HCT116 (cell line): ENCODE measurements at regions not wholly inside any gene's neighbourhood (a gene's known extent, or its start where the extent isn't known, plus 50 kb on each side); places are given as distances from the start of the nearest gene placed in this dataset.

Experiments used
- ATAC-seq: fragments of 200-7000 bp; cut with Tn5 transposase; 2 replicates; pipeline ENCODE4 v1.9.1; 2020; ENCODE audit warnings: mild to moderate bottlenecking, moderate library complexity
- BruUV-seq: library from RNA; stranded (reverse); fragments of 400-500 nt; replicated peaks from 2 replicates; lab custom pipeline; 2021; lab: Mats Ljungman, UMichigan
- CTCF ChIA-PET: fragments of 300-600 bp; sonication (Branson Sonifier 250); formaldehyde crosslinking; loops from one replicate; lab custom pipeline; 2021; ENCODE audit warnings: antibody characterized with exemption; lab: Charles Lee
- POLR2A ChIA-PET: fragments of 300-600, 350-600 bp; sonication (Branson Sonifier 250); formaldehyde crosslinking; loops from one replicate; lab custom pipeline; 2021; ENCODE audit warnings: antibody characterized with exemption; lab: Charles Lee
- RAD21 ChIA-PET, 2 experiments: fragments of 300-600 bp; sonication (Branson Sonifier 250); formaldehyde crosslinking; loops; one replicate each; lab custom pipeline; 2023; ENCODE audit warnings: low total read pairs in 2 of 2; ENCODE audit not compliant: uncharacterized antibody in 2 of 2, unreplicated experiment in 2 of 2, low non-redundant PET in 1 of 2; lab: Charles Lee
- DNase-seq: peaks from one replicate; pipeline ENCODE4 v3.0.0-alpha.2; 2010; ENCODE audit warnings: low read depth, low spot score
- H2AFZ ChIP-seq: fragments of 200-600 bp; shearing (Covaris generic), sonication (generic); 2 replicates; pipeline ENCODE4 v1.6.1; 2017; ENCODE audit warnings: low read depth, mixed run types, mixed read lengths, antibody characterized with exemption, low read length; ENCODE audit not compliant: poor library complexity, severe bottlenecking
- H3K27ac ChIP-seq: 2 replicates; pipeline ENCODE4 v1.5.1; 2012; ENCODE audit warnings: low read depth, low read length
- H3K27me3 ChIP-seq: fragments of 200-600 bp; sonication (generic); 2 replicates; pipeline ENCODE4 v1.6.1; 2016; ENCODE audit warnings: mixed run types, low read length, mixed read lengths; ENCODE audit not compliant: insufficient read depth
- H3K36me3 ChIP-seq, 2 experiments: fragments of 200-500 bp in 1 of 2; fragments of 200-600 bp in 1 of 2; sonication (Bioruptor generic) in 1 of 2; sonication (generic) in 1 of 2; 2 replicates each; pipeline versions ENCODE4 v1.5.1 to v1.6.1; 2014 to 2016; ENCODE audit warnings: low read length in 2 of 2, inconsistent platforms in 1 of 2, mixed read lengths in 1 of 2, mixed run types in 1 of 2; ENCODE audit not compliant: insufficient read depth in 2 of 2, control insufficient read depth in 1 of 2
- H3K4me1 ChIP-seq, 2 experiments: fragments of 200-600 bp in 1 of 2; sonication (generic) in 1 of 2; 2 replicates each; pipeline versions ENCODE4 v1.5.1 to v1.6.1; 2012 to 2017; ENCODE audit warnings: low read length in 2 of 2, inconsistent platforms in 1 of 2, mild to moderate bottlenecking in 1 of 2, mixed read lengths in 1 of 2, mixed run types in 1 of 2, moderate library complexity in 1 of 2; ENCODE audit not compliant: insufficient read depth in 2 of 2, control insufficient read depth in 1 of 2
- H3K4me2 ChIP-seq: fragments of 200-600 bp; sonication (generic); 2 replicates; pipeline ENCODE4 v1.6.1; 2017; ENCODE audit warnings: mixed run types, low read length, mixed read lengths
- H3K4me3 ChIP-seq, 2 experiments: fragments of 200-600 bp in 1 of 2; sonication (generic) in 1 of 2; replicated peaks in 1 of 2; 2 replicates each; pipeline ENCODE4 v1.5.1; 2011 to 2016; ENCODE audit warnings: low read length in 2 of 2, control low read depth in 1 of 2, low read depth in 1 of 2, mild to moderate bottlenecking in 1 of 2, mixed read lengths in 1 of 2, mixed run types in 1 of 2
- H3K79me2 ChIP-seq: fragments of 200-600 bp; sonication (generic); 2 replicates; pipeline ENCODE4 v1.6.1; 2017; ENCODE audit warnings: mild to moderate bottlenecking, mixed run types, low read length, moderate library complexity, mixed read lengths; ENCODE audit not compliant: insufficient read depth
- H3K9ac ChIP-seq: fragments of 200-600 bp; sonication (generic); 2 replicates; pipeline ENCODE4 v1.6.1; 2016; ENCODE audit warnings: low read length, mixed read lengths
- H3K9me2 ChIP-seq: fragments of 200-600 bp; sonication (generic), shearing (Covaris generic); 2 replicates; pipeline ENCODE4 v1.6.1; 2017; ENCODE audit warnings: mixed run types, mild to moderate bottlenecking, moderate library complexity; ENCODE audit not compliant: insufficient read depth
- H3K9me3 ChIP-seq, 2 experiments: fragments of 200-500 bp in 1 of 2; fragments of 200-600 bp in 1 of 2; sonication (Bioruptor generic) in 1 of 2; sonication (generic) in 1 of 2; 2 replicates each; pipeline ENCODE4 v1.6.1; 2014 to 2017; ENCODE audit warnings: low read length in 2 of 2, mixed read lengths in 2 of 2, inconsistent platforms in 1 of 2, low read depth in 1 of 2, mild to moderate bottlenecking in 1 of 2, mixed run types in 1 of 2, moderate library complexity in 1 of 2; ENCODE audit not compliant: control insufficient read depth in 1 of 2, insufficient read depth in 1 of 2
- H4K20me1 ChIP-seq: fragments of 200-600 bp; sonication (generic), shearing (Covaris generic); 2 replicates; pipeline ENCODE4 v1.6.1; 2017; ENCODE audit warnings: mixed run types, mild to moderate bottlenecking, moderate library complexity; ENCODE audit not compliant: insufficient read depth
- CEBPB ChIP-seq: IDR thresholded peaks from 2 replicates; pipeline ENCODE4 v1.6.1; 2012; ENCODE audit warnings: low read depth
- EGR1 ChIP-seq: IDR thresholded peaks from 2 replicates; pipeline ENCODE4 v1.6.1; 2012; ENCODE audit warnings: low read depth
- EZH2 ChIP-seq: fragments of 200-600 bp; sonication (generic); IDR thresholded peaks from 2 replicates; pipeline ENCODE4 v1.6.1; 2017; ENCODE audit warnings: antibody characterized with exemption, mixed run types
- EZH2phosphoT487 ChIP-seq: fragments of 200-600 bp; IDR thresholded peaks from 2 replicates; pipeline ENCODE4 v1.6.1; 2018; ENCODE audit warnings: antibody characterized with exemption, borderline replicate concordance
- POLR2A ChIP-seq: IDR thresholded peaks from 2 replicates; pipeline ENCODE4 v1.7.0; 2011; ENCODE audit warnings: borderline replicate concordance; ENCODE audit not compliant: insufficient read depth, insufficient read length; ENCODE audit errors: extremely low read depth
- POLR2AphosphoS5 ChIP-seq: IDR thresholded peaks from 2 replicates; pipeline ENCODE4 v1.6.1; 2011; ENCODE audit warnings: mild to moderate bottlenecking, low read depth, low read length, moderate library complexity
- SIN3A ChIP-seq: IDR thresholded peaks from 2 replicates; pipeline ENCODE4 v1.6.1; 2012; ENCODE audit warnings: low read depth
- TCF7L2 ChIP-seq: IDR thresholded peaks from 2 replicates; pipeline ENCODE4 v1.7.0; 2011; ENCODE audit warnings: borderline replicate concordance, inconsistent platforms; ENCODE audit not compliant: insufficient read depth, insufficient read length; ENCODE audit errors: extremely low read depth
- YY1 ChIP-seq: IDR thresholded peaks from 2 replicates; pipeline ENCODE4 v1.6.1; 2011; ENCODE audit warnings: low read length, low read depth, moderate library complexity, mild to moderate bottlenecking; ENCODE audit not compliant: insufficient replicate concordance; ENCODE audit errors: extremely low read depth
- ZNF274 ChIP-seq: fragments of 200-500 bp; sonication (Bioruptor generic); IDR thresholded peaks from 2 replicates; pipeline ENCODE4 v1.6.1; 2014; ENCODE audit warnings: mild to moderate bottlenecking, low read depth, low read length, inconsistent platforms
- intact Hi-C: fragments of 100-400 bp; cut with micrococcal nuclease; formaldehyde crosslinking; loops from 2 replicates; pipeline ENCODE4 v1.10.0; 2022
- TF ChIP-seq, protein P1 (sequence below): IDR thresholded peaks from 2 replicates; pipeline ENCODE4 v1.6.1; 2012
- TF ChIP-seq, protein P2 (sequence below): IDR thresholded peaks from 2 replicates; pipeline ENCODE4 v1.6.1; 2011; ENCODE audit warnings: mild to moderate bottlenecking, low read length, moderate library complexity; ENCODE audit not compliant: insufficient replicate concordance; ENCODE audit errors: extremely low read depth

DNA sequence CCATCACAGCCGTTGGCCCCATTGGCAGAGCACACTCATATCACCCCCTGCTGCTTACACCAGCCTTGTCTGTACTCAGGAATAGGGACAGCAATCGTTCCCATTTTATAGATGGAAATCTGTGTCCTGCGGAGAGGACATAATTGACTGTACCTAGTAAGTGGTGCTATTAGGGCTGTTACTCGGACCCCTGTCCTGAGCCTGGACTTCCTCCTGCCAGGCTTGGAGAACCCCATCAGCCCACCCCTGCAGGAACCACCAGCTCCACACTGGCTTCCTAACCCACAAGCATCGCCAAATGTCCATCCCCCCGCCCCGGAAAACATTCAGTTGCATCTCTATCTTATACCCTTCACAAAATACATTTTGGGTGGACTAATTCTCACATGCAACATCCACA lies 139.8 kb upstream of the RET start (continued):
- TF ChIP-seq TCF7L2: no peak

GRCh38 chr10:42937649-42938180 lies 139.2 kb upstream of the RET start:
- no TSS peak for BruUV-seq
- H4K20me1 ChIP-seq: no peaks in the 10 kb centered on the region
- H3K27ac ChIP-seq: no peak overlapping the region
- no peak overlapping the region for H3K4me2 ChIP-seq
- ChIA-PET RAD21 (no interaction called here), POLR2A (no interaction called here), CTCF (no interaction called here)
- H3K4me3 ChIP-seq: no peak overlapping the region
- intact Hi-C loops: no loop called here
- no peaks in the 10 kb centered on the region for H3K79me2 ChIP-seq
- H3K9ac ChIP-seq: no peak overlapping the region
- no peaks in the 10 kb centered on the region for H3K27me3 ChIP-seq
- no peak for DNase-seq
- no peaks in the 10 kb centered on the region for H3K9me2 ChIP-seq
- H3K9me3 ChIP-seq: no peaks in the 10 kb centered on the region
- H2AFZ ChIP-seq: no peak overlapping the region
- ATAC-seq: no peak
- H3K36me3 ChIP-seq: no peaks in the 10 kb centered on the region
- H3K4me1 ChIP-seq: no peaks in the 10 kb centered on the region
- TF ChIP-seq, protein P1, sequence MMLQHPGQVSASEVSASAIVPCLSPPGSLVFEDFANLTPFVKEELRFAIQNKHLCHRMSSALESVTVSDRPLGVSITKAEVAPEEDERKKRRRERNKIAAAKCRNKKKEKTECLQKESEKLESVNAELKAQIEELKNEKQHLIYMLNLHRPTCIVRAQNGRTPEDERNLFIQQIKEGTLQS: no peak
- TF ChIP-seq EZH2phosphoT487 (no peak), SIN3A (no peak), ZNF274 (no peak)

DNA sequence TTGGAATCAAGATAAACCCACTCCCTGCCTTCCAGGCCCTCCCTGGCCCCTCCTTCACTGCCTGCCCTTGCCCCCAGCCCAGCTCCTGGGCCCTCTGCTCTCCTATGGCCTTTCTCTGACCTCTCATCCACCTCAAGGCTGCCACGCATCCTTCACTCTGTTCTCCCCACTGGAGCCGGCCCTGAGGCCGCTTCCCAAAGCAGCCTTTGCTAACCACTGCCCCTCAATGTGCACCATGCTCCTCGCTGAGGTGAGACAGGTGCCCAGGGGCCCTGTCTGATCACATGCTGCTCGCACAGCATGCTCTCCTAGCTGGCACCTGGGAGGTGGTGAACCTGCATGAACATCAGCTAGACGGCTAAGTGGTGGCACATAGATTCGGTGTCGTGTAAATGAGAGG lies 138.5 kb upstream of the RET start:
- Histone ChIP-seq H3K79me2 (no peaks in the 10 kb centered on the region), H4K20me1 (no peaks in the 10 kb centered on the region), H3K4me1 (no peaks in the 10 kb centered on the region), H2AFZ (no peak overlapping the region), H3K36me3 (no peaks in the 10 kb centered on the region), H3K9me3 (no peaks in the 10 kb centered on the region), H3K27ac (no peak overlapping the region), H3K27me3 (no peaks in the 10 kb centered on the region), H3K4me3 (no peak overlapping the region), H3K9ac (no peak overlapping the region), H3K9me2 (no peaks in the 10 kb centered on the region), H3K4me2 (no peak overlapping the region)
- RAD21 ChIA-PET: no interaction called here
- CTCF ChIA-PET: no interaction called here
- ATAC-seq (no peak), DNase-seq (no peak)
- TF ChIP-seq POLR2AphosphoS5: no peak
- TF ChIP-seq, protein P2, sequence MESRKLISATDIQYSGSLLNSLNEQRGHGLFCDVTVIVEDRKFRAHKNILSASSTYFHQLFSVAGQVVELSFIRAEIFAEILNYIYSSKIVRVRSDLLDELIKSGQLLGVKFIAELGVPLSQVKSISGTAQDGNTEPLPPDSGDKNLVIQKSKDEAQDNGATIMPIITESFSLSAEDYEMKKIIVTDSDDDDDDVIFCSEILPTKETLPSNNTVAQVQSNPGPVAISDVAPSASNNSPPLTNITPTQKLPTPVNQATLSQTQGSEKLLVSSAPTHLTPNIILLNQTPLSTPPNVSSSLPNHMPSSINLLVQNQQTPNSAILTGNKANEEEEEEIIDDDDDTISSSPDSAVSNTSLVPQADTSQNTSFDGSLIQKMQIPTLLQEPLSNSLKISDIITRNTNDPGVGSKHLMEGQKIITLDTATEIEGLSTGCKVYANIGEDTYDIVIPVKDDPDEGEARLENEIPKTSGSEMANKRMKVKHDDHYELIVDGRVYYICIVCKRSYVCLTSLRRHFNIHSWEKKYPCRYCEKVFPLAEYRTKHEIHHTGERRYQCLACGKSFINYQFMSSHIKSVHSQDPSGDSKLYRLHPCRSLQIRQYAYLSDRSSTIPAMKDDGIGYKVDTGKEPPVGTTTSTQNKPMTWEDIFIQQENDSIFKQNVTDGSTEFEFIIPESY: no peak
- TF ChIP-seq EGR1: no peak
- no peak for TF ChIP-seq SIN3A
- no peak for TF ChIP-seq CEBPB
- TF ChIP-seq EZH2: no peak
- TF ChIP-seq YY1: no peak
- no peak for TF ChIP-seq POLR2A
- TF ChIP-seq EZH2phosphoT487: no peak
- TF ChIP-seq TCF7L2: no peak
- no peak for TF ChIP-seq ZNF274
- TF ChIP-seq, protein P1: no peak
- POLR2A ChIA-PET: no interaction called here
- BruUV-seq: no TSS peak
- intact Hi-C loops: no loop called here
